ENCODE measurements at regions not wholly inside any gene's neighbourhood (a gene's known extent, or its start where the extent isn't known, plus 50 kb on each side); places are given as distances from the start of the nearest gene placed in this dataset.

- no peak overlapping the region for H2BK20ac ChIP-seq (ENCODE audit: low read length)
- no peak overlapping the region for H4K5ac ChIP-seq (ENCODE audit: insufficient read length, low read depth, low read length)
- H2BK15ac ChIP-seq (ENCODE audit: low read length) = no peak overlapping the region
- no peaks in the 10 kb centered on the region for H3K23me2 ChIP-seq (ENCODE audit: low read depth, low read length)
- H3K9me3 ChIP-seq (ENCODE audit: insufficient read depth in 2 of 2, low read depth in 1 of 2, low read length in 1 of 2) = no peaks in the 10 kb centered on the region
- no peaks in the 10 kb centered on the region for H3K79me1 ChIP-seq (ENCODE audit: low read depth, low read length)
- H4K91ac ChIP-seq (replicated peaks; ENCODE audit: insufficient read length, low read length) = no peak overlapping the region
- no peak for FAIRE-seq
- no peaks in the 10 kb centered on the region for H3K27me3 ChIP-seq (replicated peaks in 1 of 4; ENCODE audit: control insufficient read depth in 3 of 4, extremely low read depth in 1 of 4, insufficient read depth in 3 of 4, low read length in 3 of 4)
- H4K20me1 ChIP-seq (replicated peaks in 1 of 2; ENCODE audit: control insufficient read depth in 1 of 2, insufficient read depth in 2 of 2, low read length in 2 of 2) = no peaks in the 10 kb centered on the region
- H2AK5ac ChIP-seq (ENCODE audit: low read depth, low read length) = no peak overlapping the region
- ChIA-PET POLR2A (ENCODE audit: partially characterized antibody) (no interaction called here), CTCF (ENCODE audit: partially characterized antibody) (no interaction called here)
- no peak overlapping the region for H3K56ac ChIP-seq (replicated peaks; ENCODE audit: insufficient read length, low read depth, low read length)
- H3K4me3 ChIP-seq (ENCODE audit: extremely low read depth in 1 of 4, insufficient read depth in 2 of 4, low read depth in 3 of 4, low read length in 4 of 4) = no peak overlapping the region
- no peak overlapping the region for H3K27ac ChIP-seq (ENCODE audit: low read depth, low read length)
- no peak for DNase-seq (ENCODE audit: low read depth in 1 of 2, low spot score in 2 of 2)
- H2BK12ac ChIP-seq (ENCODE audit: low read depth, low read length) = no peak overlapping the region
- H3K14ac ChIP-seq (ENCODE audit: insufficient read length) = no peak overlapping the region
- no peak overlapping the region for H3K23ac ChIP-seq (ENCODE audit: insufficient read length)
- H3K36me3 ChIP-seq (ENCODE audit: control insufficient read depth in 2 of 4, insufficient read depth in 4 of 4, low read length in 3 of 4) = no peaks in the 10 kb centered on the region
- H3K18ac ChIP-seq (ENCODE audit: extremely low read depth, low read length) = no peak overlapping the region
- no peak overlapping the region for H3K4ac ChIP-seq (replicated peaks; ENCODE audit: insufficient read length, low read depth, low read length)
- H3K9ac ChIP-seq (replicated peaks in 1 of 4; ENCODE audit: extremely low read depth in 1 of 4, low read depth in 3 of 4, low read length in 3 of 4) = no peak overlapping the region
- H4K8ac ChIP-seq (ENCODE audit: extremely low read depth, insufficient read depth, low read length) = no peak overlapping the region; the same call in 1 of the 2 replicates
- H2BK5ac ChIP-seq (ENCODE audit: low read depth, low read length) = no peak overlapping the region
- H3K79me2 ChIP-seq (ENCODE audit: control insufficient read depth in 1 of 2, insufficient read depth in 2 of 2, low read length in 2 of 2) = no peaks in the 10 kb centered on the region
- no peaks in the 10 kb centered on the region for H3K4me1 ChIP-seq (replicated peaks in 1 of 4; ENCODE audit: control insufficient read depth in 3 of 4, insufficient read depth in 4 of 4, low read length in 3 of 4)
- no peak overlapping the region for H2AFZ ChIP-seq (ENCODE audit: low read length)
- H2BK120ac ChIP-seq (replicated peaks; ENCODE audit: low read depth, low read length) = no peak overlapping the region
- no peak overlapping the region for H3K4me2 ChIP-seq (ENCODE audit: insufficient read depth in 1 of 2, low read depth in 2 of 2, low read length in 2 of 2)
- TF ChIP-seq SIN3A (conservative IDR thresholded peaks at IDR 0.05 in 1 of 2, IDR thresholded peaks at IDR 0.05 in 1 of 2; ENCODE audit: low read depth in 1 of 2, low read length in 2 of 2) = no peak
- no peak for TF ChIP-seq RNF2 (IDR thresholded peaks at IDR 0.05; ENCODE audit: borderline replicate concordance, low read depth, low read length, missing control alignments, poor library complexity, severe bottlenecking)
- TF ChIP-seq USF2 (IDR thresholded peaks at IDR 0.05; ENCODE audit: low read length) = no peak
- no peak for TF ChIP-seq RAD21 (IDR thresholded peaks at IDR 0.05 in 1 of 2, conservative IDR thresholded peaks at IDR 0.05 in 1 of 2; ENCODE audit: low read depth in 2 of 2, low read length in 2 of 2)
- no peak for TF ChIP-seq ZNF274 (IDR thresholded peaks at IDR 0.05; ENCODE audit: borderline replicate concordance, extremely low read depth, low read length)
These were observed 1110.6 kb downstream of the TSN start for GRCh38 chr2:122866095-122866494.
